T-helper 2 cell treated with Interferon-gamma antibody and Interleukin-4, amounts not matched to agents 100 ng/mL and 5 ng/mL, for 36 hours (primary cell): ENCODE measurements at regions not wholly inside any gene's neighbourhood (a gene's known extent, or its start where the extent isn't known, plus 50 kb on each side); places are given as distances from the start of the nearest gene placed in this dataset.
"Not testable (repeated sequence)": the region's sequence is repeated elsewhere in the genome, so short reads cannot be mapped to it uniquely, and the experiment has no call there.

Experiments used
- intact Hi-C: fragments of 100-400 bp; cut with micrococcal nuclease; formaldehyde crosslinking; loops from one replicate; pipeline ENCODE4 v1.15.1; 2023

DNA sequence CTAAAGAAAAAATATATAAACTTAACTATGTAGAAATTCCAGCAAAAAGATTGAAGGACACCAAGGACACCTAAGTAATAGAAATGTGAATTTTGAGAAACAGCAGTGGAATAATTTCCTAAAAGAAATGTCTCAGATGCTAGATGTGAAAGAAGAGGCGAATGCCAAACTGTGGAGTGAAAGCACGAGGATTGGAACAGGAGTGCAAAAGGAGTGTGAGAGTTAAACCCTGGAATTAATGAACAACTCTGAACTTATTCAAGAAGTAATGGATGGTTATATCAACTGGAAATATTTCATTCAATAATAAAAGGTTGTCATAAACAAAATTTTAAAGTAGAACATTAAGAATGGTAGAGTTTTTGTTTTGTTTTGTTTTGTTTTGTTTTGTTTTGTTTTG is 78.5 kb upstream of the SGIP1 start:
- intact Hi-C loops = no loop called here

DNA sequence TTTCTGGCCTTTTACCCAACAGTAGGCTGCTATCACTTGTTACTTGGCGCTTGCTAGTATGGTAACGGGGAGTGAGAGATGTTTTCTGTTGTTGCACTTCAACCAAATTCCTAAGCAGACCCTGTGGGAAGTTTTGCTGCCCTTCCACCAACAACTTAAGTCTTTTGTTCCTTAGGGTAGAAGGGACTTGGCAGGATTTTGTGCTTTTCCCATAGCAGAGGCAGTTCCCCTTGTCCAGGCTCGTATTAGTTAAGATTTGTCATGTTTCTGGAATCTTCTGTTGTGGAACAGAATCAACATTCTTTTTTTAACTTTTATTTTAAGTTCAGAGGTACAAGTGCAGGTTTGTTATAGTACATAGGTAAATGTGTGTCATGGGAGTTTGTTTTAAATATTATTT is 73.2 kb upstream of the SGIP1 start:
- intact Hi-C loops = no loop called here

DNA sequence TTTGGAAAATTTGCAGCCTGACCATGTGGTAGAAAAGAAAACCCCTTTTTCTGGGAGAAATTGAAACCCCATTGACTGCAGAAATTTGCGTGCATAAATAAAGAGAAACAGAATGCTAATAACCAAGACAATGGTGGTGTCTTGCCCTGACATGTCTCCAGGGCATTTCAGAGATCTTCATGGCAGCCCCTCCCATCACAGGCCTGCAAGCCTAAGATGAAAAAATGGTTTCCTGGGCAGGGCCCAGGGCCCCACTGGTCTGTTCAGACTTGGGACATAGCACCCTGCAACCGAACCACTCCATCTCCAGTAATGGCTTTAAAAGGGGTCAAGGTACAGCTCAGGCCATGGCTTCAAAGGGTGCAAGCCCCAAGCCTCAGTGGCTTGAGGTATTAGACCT is 71.6 kb upstream of the SGIP1 start:
- intact Hi-C loops = no loop called here

DNA sequence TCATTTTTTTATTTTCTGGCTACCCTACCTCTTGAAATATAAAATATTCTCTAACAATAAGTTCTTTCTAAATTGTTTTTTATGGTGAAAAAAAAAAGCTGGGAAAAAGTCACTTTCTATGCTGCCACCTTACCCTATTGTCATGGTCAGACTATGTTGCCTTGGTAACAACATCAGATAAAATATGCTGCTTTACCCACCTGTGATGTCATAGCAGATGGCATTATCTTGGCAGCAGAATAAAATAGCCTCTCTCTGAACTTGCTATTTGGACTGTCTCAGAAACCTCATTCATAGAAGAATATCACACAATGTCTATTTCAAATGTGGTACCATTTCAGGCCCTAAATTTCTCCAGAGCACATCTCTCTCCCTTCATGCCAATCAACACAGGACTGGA is 69.6 kb upstream of the SGIP1 start:
- intact Hi-C loops = no loop called here

DNA sequence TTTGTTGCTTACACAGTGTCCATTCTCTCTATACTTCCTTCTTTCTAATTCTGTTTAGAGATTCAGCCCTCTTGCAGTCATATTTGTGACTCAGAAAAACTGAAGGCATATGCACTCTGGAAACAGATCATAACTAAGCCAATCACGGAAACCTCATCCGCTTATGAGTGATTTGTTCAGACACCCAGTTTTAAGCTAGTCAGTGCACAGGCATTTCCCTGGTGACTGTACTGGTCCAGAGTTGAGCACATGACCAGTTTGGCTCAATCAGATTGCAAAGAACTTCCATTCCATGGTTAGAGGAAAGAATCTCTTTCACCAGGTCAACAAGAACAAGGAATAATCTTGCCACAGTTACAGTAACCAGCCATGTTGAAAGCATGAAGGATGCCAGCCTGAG is 69.2 kb upstream of the SGIP1 start:
- intact Hi-C loops = no loop called here

DNA sequence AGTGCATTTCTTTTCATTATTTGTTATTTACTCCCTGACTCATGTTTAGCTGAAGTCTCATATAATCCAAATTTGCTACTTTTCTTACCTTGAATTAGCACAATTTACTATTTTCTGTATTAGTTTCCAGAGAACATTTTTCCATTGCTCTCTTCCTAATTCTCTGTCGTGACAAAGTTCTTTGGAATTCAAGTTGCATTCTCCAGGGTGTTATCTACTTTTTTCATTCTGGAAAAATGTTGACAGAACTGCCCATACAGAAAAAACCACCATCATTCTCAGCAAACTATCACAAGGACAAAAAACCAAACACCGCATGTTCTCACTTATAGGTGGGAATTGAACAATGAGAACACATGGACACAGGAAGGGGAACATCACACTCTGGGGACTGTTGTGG is 67.3 kb upstream of the SGIP1 start:
- intact Hi-C loops = not testable (repeated sequence)

DNA sequence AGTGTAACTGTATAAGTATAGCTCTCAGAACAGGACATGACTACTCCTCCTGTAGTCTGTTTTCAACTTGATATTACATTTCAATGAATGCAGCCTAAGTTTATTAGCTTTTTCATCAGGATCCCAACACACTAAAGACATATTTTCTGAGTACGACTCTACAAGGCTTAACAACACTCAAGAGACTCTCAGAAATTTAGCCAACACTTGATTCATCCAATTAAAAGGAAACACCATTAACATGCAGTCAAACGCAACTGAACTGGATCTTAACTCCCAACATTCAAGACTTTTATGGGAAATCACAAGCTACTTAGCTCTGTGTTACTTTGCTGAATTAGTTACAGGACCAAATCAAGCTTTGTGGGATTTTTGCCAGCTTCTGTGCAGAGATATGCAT is 65.2 kb upstream of the SGIP1 start:
- intact Hi-C loops = no loop called here

DNA sequence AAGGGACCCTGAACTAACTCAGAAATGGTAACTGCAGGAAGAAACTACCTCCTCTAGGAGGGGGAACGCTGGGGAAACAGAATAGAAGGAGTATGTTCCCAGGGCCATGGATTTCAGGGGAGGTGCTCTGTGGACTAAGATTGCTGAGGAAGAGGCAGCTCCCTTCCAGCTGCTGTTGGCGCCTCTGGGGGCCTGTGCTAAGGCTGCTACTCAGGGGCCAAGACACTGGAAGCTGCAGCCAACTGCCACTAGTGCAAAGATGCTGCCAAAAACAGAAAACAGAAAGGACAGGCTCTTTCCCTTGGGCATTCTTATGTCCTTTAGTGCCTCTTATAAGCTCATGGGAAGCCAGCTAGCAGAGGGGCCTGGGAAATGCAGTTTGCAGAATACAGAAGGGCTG is 58.0 kb upstream of the SGIP1 start:
- intact Hi-C loops = no loop called here

DNA sequence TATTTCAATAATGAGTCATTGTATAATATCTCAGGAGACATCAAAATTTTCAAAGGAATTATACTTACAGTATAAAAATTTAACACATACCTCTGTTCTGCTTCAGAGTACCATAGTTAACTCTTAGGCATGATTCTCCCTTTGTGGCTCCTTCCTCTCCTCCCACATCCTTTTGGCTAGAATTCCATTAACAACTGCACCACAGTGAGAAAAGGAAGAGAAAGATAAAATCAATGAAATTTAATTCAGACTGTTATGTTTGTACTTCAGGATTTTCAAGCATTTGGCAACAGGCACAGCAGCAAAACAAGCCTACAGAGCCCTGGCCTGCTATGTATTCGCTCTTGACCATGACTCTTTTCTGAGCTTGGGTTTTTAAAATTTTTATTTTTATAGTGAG is 57.2 kb upstream of the SGIP1 start:
- intact Hi-C loops = no loop called here

DNA sequence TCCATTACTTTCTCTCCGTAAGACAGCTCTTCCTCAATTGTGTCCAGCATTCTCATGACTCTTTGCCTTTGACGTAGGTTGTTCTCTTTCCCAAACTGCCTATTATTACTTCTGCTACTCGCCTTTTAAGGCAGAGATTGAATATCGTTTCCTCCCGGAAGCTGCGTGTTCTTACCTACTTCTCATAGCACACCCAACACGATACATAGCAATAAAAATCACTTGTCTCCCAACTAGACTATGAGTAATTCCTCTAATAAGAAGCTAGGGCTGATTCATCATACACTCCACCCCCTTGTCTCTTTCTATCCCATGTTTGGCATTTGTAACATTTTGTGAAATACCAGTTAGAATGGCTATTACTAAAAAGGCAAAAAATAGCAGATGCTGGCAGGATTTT is 55.8 kb upstream of the SGIP1 start:
- intact Hi-C loops = no loop called here

DNA sequence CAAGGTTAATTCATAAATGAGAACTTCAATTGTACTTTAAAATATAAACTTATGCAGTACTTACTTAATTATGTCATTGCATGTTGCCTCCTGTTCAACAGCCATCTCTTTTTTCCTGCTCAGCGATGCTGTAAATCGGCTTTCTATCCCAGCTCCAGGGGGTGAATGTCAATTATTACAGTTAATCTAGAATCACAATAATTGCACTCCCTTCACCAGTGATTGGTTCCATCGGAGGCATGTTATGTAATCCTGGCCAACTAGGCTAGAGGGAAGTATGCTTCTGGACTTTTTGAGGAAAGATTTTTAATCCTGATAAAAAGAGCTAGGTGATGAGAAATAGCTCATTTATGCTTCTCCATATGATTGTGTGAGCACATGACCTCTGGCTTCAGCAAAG is 53.8 kb upstream of the SGIP1 start:
- intact Hi-C loops = no loop called here

DNA sequence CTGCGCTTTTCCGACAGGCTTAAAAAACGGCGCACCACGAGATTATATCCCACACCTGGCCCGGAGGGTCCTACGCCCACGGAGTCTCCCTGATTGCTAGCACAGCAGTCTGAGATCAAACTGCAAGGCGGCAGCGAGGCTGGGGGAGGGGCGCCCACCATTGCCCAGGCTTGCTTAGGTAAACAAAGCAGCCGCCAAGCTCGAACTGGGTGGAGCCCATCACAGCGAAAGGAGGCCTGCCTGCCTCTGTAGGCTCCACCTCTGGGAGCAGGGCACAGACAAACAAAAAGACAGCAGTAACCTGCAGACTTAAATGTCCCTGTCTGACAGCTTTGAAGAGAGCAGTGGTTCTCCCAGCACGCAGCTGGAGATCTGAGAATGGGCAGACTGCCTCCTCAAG is 52.7 kb upstream of the SGIP1 start:
- intact Hi-C loops = not testable (repeated sequence)
